ENCODE measurements at regions not wholly inside any gene's neighbourhood (a gene's known extent, or its start where the extent isn't known, plus 50 kb on each side); places are given as distances from the start of the nearest gene placed in this dataset.
A peak's percentile ranks its signal among the peaks of the same experiment; 100 is the strongest.
"Not testable (repeated sequence)": the region's sequence is repeated elsewhere in the genome, so short reads cannot be mapped to it uniquely, and the experiment has no call there.

GRCh38 chr22:40094485-40094884 is 83.2 kb upstream of the TNRC6B start:
- no peak for DNase-seq

GRCh38 chr22:40099887-40100286 is 77.8 kb upstream of the TNRC6B start:
- not testable (repeated sequence) for DNase-seq

GRCh38 chr22:40105755-40106154 is 72.0 kb upstream of the TNRC6B start:
- DNase-seq: no peak

- DNase-seq: no peak
Observed at GRCh38 chr22:40107244-40107643, 70.5 kb upstream of the TNRC6B start.

- DNase-seq: peak; percentile 51
Observed at GRCh38 chr22:40107851-40108378, 69.8 kb upstream of the TNRC6B start.

GRCh38 chr22:40108396-40108795 is 69.3 kb upstream of the TNRC6B start:
- DNase-seq: no peak

GRCh38 chr22:40108926-40109325 is 68.8 kb upstream of the TNRC6B start:
- DNase-seq: not testable (repeated sequence)

- no peak for DNase-seq
Observed at GRCh38 chr22:40111451-40111850, 66.3 kb upstream of the TNRC6B start.

- DNase-seq: no peak
Observed at GRCh38 chr22:40112595-40112994, 65.1 kb upstream of the TNRC6B start.

GRCh38 chr22:40113696-40114095 is 64.0 kb upstream of the TNRC6B start:
- no peak for DNase-seq

GRCh38 chr22:40114411-40114810 is 63.3 kb upstream of the TNRC6B start:
- DNase-seq: no peak

- peak; percentile 30 for DNase-seq
Observed at GRCh38 chr22:40116496-40117200, 61.1 kb upstream of the TNRC6B start.

- DNase-seq: no peak
Observed at GRCh38 chr22:40118979-40119378, 58.7 kb upstream of the TNRC6B start.

GRCh38 chr22:40120848-40121247 is 56.9 kb upstream of the TNRC6B start:
- DNase-seq: no peak

- no peak for DNase-seq
Observed at GRCh38 chr22:40121461-40121860, 56.3 kb upstream of the TNRC6B start.

GRCh38 chr22:40122792-40123191 is 54.9 kb upstream of the TNRC6B start:
- DNase-seq: no peak

- DNase-seq: no peak
Observed at GRCh38 chr22:40123387-40123786, 54.3 kb upstream of the TNRC6B start.
